Osteoblast (primary cell): ENCODE measurements at regions not wholly inside any gene's neighbourhood (a gene's known extent, or its start where the extent isn't known, plus 50 kb on each side); places are given as distances from the start of the nearest gene placed in this dataset.

Source experiments
- DNase-seq: peaks from one replicate; pipeline ENCODE4 v3.0.0; 2011; ENCODE audit warnings: low spot score, mixed read lengths; ENCODE audit not compliant: insufficient read length; ENCODE audit errors: missing footprints
- H2AFZ ChIP-seq: 2 replicates; pipeline ENCODE4 v1.6.0; 2011; ENCODE audit warnings: mild to moderate bottlenecking, low read length
- H3K27ac ChIP-seq: 2 replicates; pipeline ENCODE4 v1.5.1; 2011; ENCODE audit warnings: mild to moderate bottlenecking, low read depth, low read length, moderate library complexity
- H3K27me3 ChIP-seq: 2 replicates; pipeline ENCODE4 v1.6.0; 2012; ENCODE audit warnings: mild to moderate bottlenecking, control low read depth, inconsistent platforms, low read length, moderate library complexity; ENCODE audit not compliant: insufficient read depth
- H3K36me3 ChIP-seq: 2 replicates; pipeline ENCODE4 v1.5.1; 2011; ENCODE audit warnings: mild to moderate bottlenecking, low read length, control low read depth, moderate library complexity; ENCODE audit not compliant: insufficient read depth
- H3K4me1 ChIP-seq: 2 replicates; pipeline ENCODE4 v1.5.1; 2011; ENCODE audit warnings: mild to moderate bottlenecking, low read length, control low read depth, moderate library complexity; ENCODE audit not compliant: insufficient read depth
- H3K4me2 ChIP-seq: 2 replicates; pipeline ENCODE4 v1.6.0; 2011; ENCODE audit warnings: mild to moderate bottlenecking, low read length; ENCODE audit not compliant: insufficient read depth
- H3K4me3 ChIP-seq: fragments of 200-600 bp; sonication (generic); 3 replicates; pipeline ENCODE4 v1.5.1; 2012; ENCODE audit warnings: mild to moderate bottlenecking, low read length, inconsistent platforms; ENCODE audit not compliant: insufficient read depth
- H3K79me2 ChIP-seq: 2 replicates; pipeline ENCODE4 v1.6.0; 2012; ENCODE audit warnings: mild to moderate bottlenecking, low read length, control low read depth, inconsistent platforms; ENCODE audit not compliant: insufficient read depth
- H3K9me3 ChIP-seq: 2 replicates; pipeline ENCODE4 v1.5.1; 2011; ENCODE audit warnings: low read depth, low read length, control low read depth
- H4K20me1 ChIP-seq: 2 replicates; pipeline ENCODE4 v1.6.0; 2012; ENCODE audit warnings: mild to moderate bottlenecking, low read length, control low read depth; ENCODE audit not compliant: insufficient read depth
- CTCF ChIP-seq: IDR thresholded peaks from 2 replicates; pipeline ENCODE4 v1.5.1; 2011; ENCODE audit warnings: mild to moderate bottlenecking, low read depth, low read length, moderate library complexity; ENCODE audit errors: extremely low read depth

GRCh38 chr2:196422361-196422760 lies 217.2 kb upstream of the CCDC150 start:
- H3K36me3 ChIP-seq: no peaks in the 10 kb centered on the region
- DNase-seq: no peak
- no peaks in the 10 kb centered on the region for H4K20me1 ChIP-seq
- no peak for TF ChIP-seq CTCF
- H3K27me3 ChIP-seq: no peaks in the 10 kb centered on the region
- no peak overlapping the region for H2AFZ ChIP-seq
- H3K4me2 ChIP-seq: no peak overlapping the region
- H3K9me3 ChIP-seq: no peaks in the 10 kb centered on the region
- H3K79me2 ChIP-seq: no peaks in the 10 kb centered on the region
- no peak overlapping the region for H3K4me3 ChIP-seq
- H3K4me1 ChIP-seq: no peaks in the 10 kb centered on the region
- no peak overlapping the region for H3K27ac ChIP-seq

- Histone ChIP-seq H3K27ac (no peak overlapping the region), H3K9me3 (no peaks in the 10 kb centered on the region), H3K79me2 (no peaks in the 10 kb centered on the region), H2AFZ (no peak overlapping the region), H3K4me1 (no peaks in the 10 kb centered on the region), H3K27me3 (no peaks in the 10 kb centered on the region), H3K36me3 (no peaks in the 10 kb centered on the region), H3K4me2 (no peak overlapping the region), H4K20me1 (no peaks in the 10 kb centered on the region), H3K4me3 (no peak overlapping the region)
- DNase-seq: no peak
- no peak for TF ChIP-seq CTCF
These were observed 213.4 kb upstream of the CCDC150 start for GRCh38 chr2:196426122-196426521.

- Histone ChIP-seq H3K4me2 (no peak overlapping the region), H4K20me1 (no peaks in the 10 kb centered on the region), H3K9me3 (no peaks in the 10 kb centered on the region), H3K4me3 (no peak overlapping the region), H3K27me3 (no peaks in the 10 kb centered on the region), H3K27ac (no peak overlapping the region), H3K4me1 (no peaks in the 10 kb centered on the region), H2AFZ (no peak overlapping the region), H3K79me2 (no peaks in the 10 kb centered on the region), H3K36me3 (no peaks in the 10 kb centered on the region)
- no peak for TF ChIP-seq CTCF
- DNase-seq: no peak
These were observed 211.4 kb upstream of the CCDC150 start for GRCh38 chr2:196427986-196428634.

GRCh38 chr2:196431076-196431475 lies 208.4 kb upstream of the CCDC150 start:
- no peak for DNase-seq
- Histone ChIP-seq H3K27ac (no peak overlapping the region), H3K4me1 (no peaks in the 10 kb centered on the region), H4K20me1 (no peaks in the 10 kb centered on the region), H3K9me3 (no peaks in the 10 kb centered on the region), H2AFZ (no peak overlapping the region), H3K4me3 (no peak overlapping the region), H3K79me2 (no peaks in the 10 kb centered on the region), H3K4me2 (no peak overlapping the region), H3K36me3 (no peaks in the 10 kb centered on the region), H3K27me3 (no peaks in the 10 kb centered on the region)
- no peak for TF ChIP-seq CTCF
